MCF 10A (cell line): ENCODE measurements at regions not wholly inside any gene's neighbourhood (a gene's known extent, or its start where the extent isn't known, plus 50 kb on each side); places are given as distances from the start of the nearest gene placed in this dataset.

ENCODE experiments used
- BruUV-seq: library from RNA; stranded (reverse); fragments of 400-500 nt; replicated peaks from 2 replicates; lab custom pipeline; 2021; lab: Mats Ljungman, UMichigan
- CTCF ChIA-PET: fragments of 300-600 bp; sonication (Branson Sonifier 250); formaldehyde crosslinking; extraction: SDS; loops from one replicate; lab custom pipeline; 2021; ENCODE audit warnings: antibody characterized with exemption, inconsistent platforms; lab: Yijun Ruan, JAX
- POLR2A ChIA-PET: fragments of 300-600, 350-650 bp; sonication (Branson Sonifier 250); formaldehyde crosslinking; extraction: SDS; loops from one replicate; lab custom pipeline; 2020; ENCODE audit warnings: antibody characterized with exemption, inconsistent platforms; lab: Yijun Ruan, JAX
- DNase-seq: peaks from one replicate; pipeline ENCODE4 v3.0.0-alpha.2; 2018; ENCODE audit not compliant: unreplicated experiment
- H3K27ac Mint-ChIP-seq: one replicate; pipeline ENCODE4 v1.8.0; 2022; ENCODE audit warnings: mild to moderate bottlenecking, low read depth, mixed read lengths; ENCODE audit not compliant: unreplicated experiment
- H3K27me3 Mint-ChIP-seq: one replicate; pipeline ENCODE4 v1.8.0; 2022; ENCODE audit warnings: mixed read lengths; ENCODE audit not compliant: insufficient read depth, unreplicated experiment
- H3K36me3 Mint-ChIP-seq: one replicate; pipeline ENCODE4 v1.8.0; 2022; ENCODE audit warnings: mild to moderate bottlenecking, moderate library complexity, mixed read lengths; ENCODE audit not compliant: insufficient read depth, unreplicated experiment
- H3K4me1 Mint-ChIP-seq: one replicate; pipeline ENCODE4 v1.8.0; 2022; ENCODE audit warnings: mixed read lengths; ENCODE audit not compliant: insufficient read depth, unreplicated experiment
- H3K4me3 Mint-ChIP-seq: one replicate; pipeline ENCODE4 v1.8.0; 2022; ENCODE audit warnings: mild to moderate bottlenecking, moderate library complexity, mixed read lengths; ENCODE audit not compliant: unreplicated experiment
- H3K9me3 Mint-ChIP-seq: one replicate; pipeline ENCODE4 v1.8.0; 2022; ENCODE audit warnings: mixed read lengths; ENCODE audit not compliant: unreplicated experiment
- intact Hi-C: fragments of 100-400 bp; cut with micrococcal nuclease; formaldehyde crosslinking; loops from 2 replicates; pipeline ENCODE4 v1.14.1; 2022
- TF ChIP-seq, protein P1 (sequence below): fragments of 200-600 bp; IDR thresholded peaks from one replicate; pipeline ENCODE4 v1.8.0; 2022; ENCODE audit warnings: antibody characterized with exemption, mild to moderate bottlenecking; ENCODE audit not compliant: unreplicated experiment

DNA sequence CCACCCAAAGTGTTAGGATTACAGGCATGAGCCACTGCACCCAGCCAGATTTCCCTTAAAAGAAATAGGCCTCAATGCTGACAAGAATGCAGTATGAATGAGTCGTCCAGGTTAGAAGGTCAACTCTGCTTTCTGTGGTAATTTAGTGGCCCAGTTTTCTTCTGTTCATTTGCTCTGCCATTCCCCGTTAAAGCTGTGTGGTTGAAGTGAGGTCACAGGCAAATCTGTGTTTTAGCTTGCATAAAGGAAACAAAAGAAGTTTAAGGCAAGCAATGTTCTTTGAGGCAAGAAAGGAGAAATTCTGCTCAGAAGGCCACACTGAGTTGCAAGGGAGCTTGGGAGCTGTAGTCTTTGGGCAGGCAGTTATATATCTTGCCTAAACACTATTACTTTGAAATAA, 176.8 kb downstream of the LARP7 start:
- TF ChIP-seq, protein P1, sequence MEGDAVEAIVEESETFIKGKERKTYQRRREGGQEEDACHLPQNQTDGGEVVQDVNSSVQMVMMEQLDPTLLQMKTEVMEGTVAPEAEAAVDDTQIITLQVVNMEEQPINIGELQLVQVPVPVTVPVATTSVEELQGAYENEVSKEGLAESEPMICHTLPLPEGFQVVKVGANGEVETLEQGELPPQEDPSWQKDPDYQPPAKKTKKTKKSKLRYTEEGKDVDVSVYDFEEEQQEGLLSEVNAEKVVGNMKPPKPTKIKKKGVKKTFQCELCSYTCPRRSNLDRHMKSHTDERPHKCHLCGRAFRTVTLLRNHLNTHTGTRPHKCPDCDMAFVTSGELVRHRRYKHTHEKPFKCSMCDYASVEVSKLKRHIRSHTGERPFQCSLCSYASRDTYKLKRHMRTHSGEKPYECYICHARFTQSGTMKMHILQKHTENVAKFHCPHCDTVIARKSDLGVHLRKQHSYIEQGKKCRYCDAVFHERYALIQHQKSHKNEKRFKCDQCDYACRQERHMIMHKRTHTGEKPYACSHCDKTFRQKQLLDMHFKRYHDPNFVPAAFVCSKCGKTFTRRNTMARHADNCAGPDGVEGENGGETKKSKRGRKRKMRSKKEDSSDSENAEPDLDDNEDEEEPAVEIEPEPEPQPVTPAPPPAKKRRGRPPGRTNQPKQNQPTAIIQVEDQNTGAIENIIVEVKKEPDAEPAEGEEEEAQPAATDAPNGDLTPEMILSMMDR = no peak
- Mint-ChIP-seq H3K4me3 (no peak overlapping the region), H3K27me3 (no peaks in the 10 kb centered on the region), H3K4me1 (peaks cover 6% of the 10 kb centered on the region), H3K36me3 (no peaks in the 10 kb centered on the region), H3K27ac (no peak overlapping the region), H3K9me3 (no peaks in the 10 kb centered on the region)
- no TSS peak for BruUV-seq
- ChIA-PET CTCF (interaction anchor here (0.7 to 3.2 kb wide), 7 partner anchors 38 to 305 kb away, joined by 3 to 19 read pairs (median 5); no protein-coding TSS in a partner anchor), POLR2A (no interaction called here)
- intact Hi-C loops = no loop called here
- peak; percentile 10 for DNase-seq

DNA sequence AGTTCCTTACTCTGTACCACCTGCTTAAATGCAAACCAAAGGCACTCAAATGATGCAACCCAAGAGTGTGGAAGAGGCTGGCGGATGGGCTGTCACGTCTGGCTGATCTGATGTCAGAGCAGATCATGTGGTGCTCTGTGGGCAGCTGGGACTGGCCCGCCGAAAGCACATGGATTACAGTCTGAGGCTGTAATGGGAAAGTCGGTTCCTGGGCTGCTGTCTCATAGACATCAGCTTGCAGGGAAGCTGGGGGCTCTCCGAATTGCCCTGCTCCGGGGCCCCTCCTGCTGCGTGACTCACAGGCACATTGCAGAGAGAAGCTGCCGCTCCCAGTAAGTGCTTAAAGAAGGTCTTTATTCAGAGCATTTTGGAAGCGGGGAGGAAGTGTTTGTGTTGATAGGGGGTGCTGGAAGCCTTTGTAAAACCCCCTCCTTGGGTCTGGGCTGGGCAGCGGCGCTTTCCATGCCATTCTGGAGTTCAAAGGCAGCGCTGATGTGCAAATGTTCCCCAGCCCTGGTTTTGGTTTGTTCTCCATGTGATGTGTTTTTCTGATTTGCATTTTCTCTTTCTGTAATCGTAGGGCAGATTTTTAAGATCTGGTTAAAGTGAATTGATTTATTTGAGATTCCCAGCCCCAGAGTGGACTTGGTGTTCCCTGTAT, 181.1 kb downstream of the LARP7 start:
- peak; percentile 86 for DNase-seq
- Mint-ChIP-seq H3K27me3 (no peaks in the 10 kb centered on the region), H3K4me1 (peaks cover 19% of the 10 kb centered on the region), H3K36me3 (no peaks in the 10 kb centered on the region), H3K4me3 (peak overlapping the region; percentile 86), H3K27ac (peak overlapping the region; percentile 30), H3K9me3 (no peaks in the 10 kb centered on the region)
- ChIA-PET CTCF (interaction anchor here (0.6 to 2.1 kb wide), 4 partner anchors 53 to 162 kb away, joined by 3 to 8 read pairs (median 8); no protein-coding TSS in a partner anchor), POLR2A (interaction anchor here (0.6 to 1.7 kb wide), 8 partner anchors 9 to 179 kb away, joined by 3 to 6 read pairs (median 3); no protein-coding TSS in a partner anchor)
- intact Hi-C loops = no loop called here
- TF ChIP-seq, protein P1 = no peak
- BruUV-seq = TSS peak; percentile 70

- ChIA-PET POLR2A (interaction anchor here (0.8 to 1.7 kb wide), 3 partner anchors 9 to 119 kb away, joined by 3 to 6 read pairs (median 3); no protein-coding TSS in a partner anchor), CTCF (interaction anchor here (0.6 to 2.1 kb wide), 2 partner anchors 120 to 162 kb away, joined by 3 to 8 read pairs; no protein-coding TSS in a partner anchor)
- DNase-seq = peak; percentile 34
- no TSS peak for BruUV-seq
- no peaks in the 10 kb centered on the region for H3K27me3 Mint-ChIP-seq
- peaks cover 19% of the 10 kb centered on the region for H3K4me1 Mint-ChIP-seq
- H3K4me3 Mint-ChIP-seq = peak overlapping the region; percentile 86
- H3K9me3 Mint-ChIP-seq = no peaks in the 10 kb centered on the region
- TF ChIP-seq, protein P1 = no peak
- peak overlapping the region; percentile 30 for H3K27ac Mint-ChIP-seq
- H3K36me3 Mint-ChIP-seq = no peaks in the 10 kb centered on the region
- intact Hi-C loops = no loop called here
Observed at GRCh38 chr4:112818594-112818965, 181.6 kb downstream of the LARP7 start.

- Mint-ChIP-seq H3K4me3 (no peak overlapping the region), H3K27me3 (no peaks in the 10 kb centered on the region), H3K27ac (no peak overlapping the region), H3K9me3 (no peaks in the 10 kb centered on the region), H3K4me1 (peaks cover 19% of the 10 kb centered on the region), H3K36me3 (no peaks in the 10 kb centered on the region)
- TF ChIP-seq, protein P1 = no peak
- ChIA-PET CTCF (interaction anchor here (1.0 to 1.2 kb wide), 3 partner anchors 57 to 132 kb away, joined by 3 to 4 read pairs (median 3); no protein-coding TSS in a partner anchor), POLR2A (no interaction called here)
- DNase-seq = no peak
- no TSS peak for BruUV-seq
- intact Hi-C loops = no loop called here
Observed at GRCh38 chr4:112819729-112820128, 182.8 kb downstream of the LARP7 start.
